Mesenchymal stem cell (in vitro differentiated cells and primary cell): ENCODE measurements at regions not wholly inside any gene's neighbourhood (a gene's known extent, or its start where the extent isn't known, plus 50 kb on each side); places are given as distances from the start of the nearest gene placed in this dataset.
A peak's percentile ranks its signal among the peaks of the same experiment; 100 is the strongest.

Experiments used
- DNase-seq: peaks from one replicate; pipeline ENCODE4 v3.0.0-alpha.2; 2013
- H2AFZ ChIP-seq: one replicate; pipeline ENCODE4 v1.6.1; 2013; ENCODE audit warnings: low read depth, mild to moderate bottlenecking, control low read depth, inconsistent platforms, low read length, moderate library complexity
- H2AK5ac ChIP-seq: 2 replicates; pipeline ENCODE4 v1.6.1; 2013; ENCODE audit warnings: low read length, moderate library complexity, mild to moderate bottlenecking, inconsistent platforms; ENCODE audit not compliant: severe bottlenecking
- H2BK120ac ChIP-seq: one replicate; pipeline ENCODE4 v1.6.1; 2013; ENCODE audit warnings: low read depth, mild to moderate bottlenecking, inconsistent platforms, low read length, moderate library complexity
- H2BK12ac ChIP-seq, 2 experiments: one replicate each; pipeline ENCODE4 v1.6.1; 2013; ENCODE audit warnings: inconsistent platforms in 2 of 2, low read length in 2 of 2, mild to moderate bottlenecking in 2 of 2, moderate library complexity in 2 of 2, control low read depth in 1 of 2
- H2BK15ac ChIP-seq: one replicate; pipeline ENCODE4 v1.6.1; 2013; ENCODE audit warnings: mild to moderate bottlenecking, low read depth, inconsistent platforms; ENCODE audit not compliant: poor library complexity, severe bottlenecking
- H2BK5ac ChIP-seq: 2 replicates; pipeline ENCODE4 v1.6.1; 2013; ENCODE audit warnings: low read depth, mild to moderate bottlenecking, low read length, control low read depth, inconsistent platforms; ENCODE audit not compliant: poor library complexity, severe bottlenecking
- H3K14ac ChIP-seq, 2 experiments: one replicate each; pipeline ENCODE4 v1.6.1; 2013; ENCODE audit warnings: inconsistent platforms in 2 of 2, low read length in 2 of 2, control low read depth in 1 of 2, mild to moderate bottlenecking in 1 of 2, moderate library complexity in 1 of 2
- H3K18ac ChIP-seq, 2 experiments: one replicate each; pipeline ENCODE4 v1.6.1; 2013; ENCODE audit warnings: inconsistent platforms in 2 of 2, low read length in 2 of 2, control low read depth in 1 of 2, low read depth in 1 of 2, mild to moderate bottlenecking in 1 of 2
- H3K23ac ChIP-seq, 2 experiments: one replicate each; pipeline ENCODE4 v1.6.1; 2013; ENCODE audit warnings: inconsistent platforms in 2 of 2, low read length in 2 of 2, mild to moderate bottlenecking in 2 of 2, moderate library complexity in 2 of 2, control low read depth in 1 of 2
- H3K27ac ChIP-seq: 2 replicates; pipeline ENCODE4 v1.5.1; 2013; ENCODE audit warnings: mild to moderate bottlenecking, moderate library complexity, low read length, control low read depth, inconsistent platforms; ENCODE audit not compliant: poor library complexity, severe bottlenecking
- H3K27me3 ChIP-seq, 2 experiments: 2 replicates each; pipeline versions ENCODE4 v1.6.1 to v1.7.0; 2013; ENCODE audit warnings: low read length in 2 of 2, mild to moderate bottlenecking in 2 of 2, moderate library complexity in 2 of 2, control low read depth in 1 of 2, inconsistent platforms in 1 of 2; ENCODE audit not compliant: control insufficient read depth in 1 of 2, insufficient read depth in 1 of 2
- H3K36me3 ChIP-seq, 2 experiments: 2 replicates each; pipeline versions ENCODE4 v1.6.1 to v1.7.0; 2013; ENCODE audit warnings: low read length in 2 of 2, control low read depth in 1 of 2, inconsistent platforms in 1 of 2, low read depth in 1 of 2, mild to moderate bottlenecking in 1 of 2; ENCODE audit not compliant: insufficient read depth in 2 of 2, control insufficient read depth in 1 of 2
- H3K4ac ChIP-seq, 2 experiments: one replicate each; pipeline ENCODE4 v1.6.1; 2013; ENCODE audit warnings: inconsistent platforms in 2 of 2, low read length in 2 of 2, mild to moderate bottlenecking in 2 of 2, moderate library complexity in 2 of 2, control low read depth in 1 of 2, low read depth in 1 of 2
- H3K4me1 ChIP-seq: 2 replicates; pipeline ENCODE4 v1.6.1; 2013; ENCODE audit warnings: low read depth, low read length, control low read depth; ENCODE audit not compliant: control insufficient read depth, insufficient read depth
- H3K4me2 ChIP-seq: 2 replicates; pipeline ENCODE4 v1.6.1; 2013; ENCODE audit warnings: low read length, mild to moderate bottlenecking, inconsistent platforms; ENCODE audit not compliant: poor library complexity, severe bottlenecking
- H3K4me3 ChIP-seq, 2 experiments: 2 replicates each; pipeline versions ENCODE4 v1.5.1 to v1.7.0; 2013; ENCODE audit warnings: low read length in 2 of 2, mild to moderate bottlenecking in 2 of 2, control low read depth in 1 of 2, low read depth in 1 of 2; ENCODE audit not compliant: insufficient read depth in 1 of 2
- H3K79me1 ChIP-seq: replicated peaks from 2 replicates; pipeline ENCODE4 v1.6.1; 2013; ENCODE audit warnings: mild to moderate bottlenecking, control low read depth, low read length, inconsistent platforms; ENCODE audit not compliant: poor library complexity, severe bottlenecking
- H3K9ac ChIP-seq: 2 replicates; pipeline ENCODE4 v1.7.0; 2013; ENCODE audit warnings: mild to moderate bottlenecking, low read length, moderate library complexity
- H3K9me3 ChIP-seq: 2 replicates; pipeline ENCODE4 v1.7.0; 2013; ENCODE audit warnings: mild to moderate bottlenecking, low read length; ENCODE audit not compliant: control insufficient read depth
- H4K8ac ChIP-seq: one replicate; pipeline ENCODE4 v1.6.1; 2013; ENCODE audit warnings: inconsistent platforms, mild to moderate bottlenecking, low read length, moderate library complexity
- H4K91ac ChIP-seq: one replicate; pipeline ENCODE4 v1.6.1; 2013; ENCODE audit warnings: mild to moderate bottlenecking, low read length, inconsistent platforms
- WGBS: methylation state at CpG from one replicate; pipeline ENCODE4 v1.1.7; 2013; ENCODE audit warnings: mixed read lengths; 5-methylcytosine and 5-hydroxymethylcytosine counted together

- Histone ChIP-seq H2BK5ac (no peak overlapping the region), H2BK15ac (no peak overlapping the region), H3K9ac (no peak overlapping the region), H3K9me3 (no peaks in the 10 kb centered on the region), H2AK5ac (no peak overlapping the region), H2BK120ac (no peak overlapping the region), H3K4ac (no peak overlapping the region), H3K4me2 (no peak overlapping the region), H3K4me1 (no peaks in the 10 kb centered on the region), H2BK12ac (no peak overlapping the region), H3K36me3 (no peaks in the 10 kb centered on the region), H3K23ac (no peak overlapping the region), H3K27me3 (peaks cover 0 to 27% of the 10 kb centered on the region in 2 experiments), H4K8ac (no peak overlapping the region), H3K4me3 (no peak overlapping the region), H3K27ac (no peak overlapping the region), H2AFZ (no peak overlapping the region), H3K14ac (no peak overlapping the region), H3K18ac (no peak overlapping the region), H4K91ac (no peak overlapping the region), H3K79me1 (no peaks in the 10 kb centered on the region)
- DNase-seq, result no peak
- 79% methylated on average over 19 of the region's 19 CpGs for WGBS
These were observed 109.4 kb downstream of the RCN1 start for GRCh38 chr11:32200136-32200847.

- Histone ChIP-seq H3K36me3 (no peaks in the 10 kb centered on the region), H2BK12ac (no peak overlapping the region), H3K79me1 (no peaks in the 10 kb centered on the region), H3K4ac (no peak overlapping the region), H3K4me2 (no peak overlapping the region), H3K27me3 (peaks cover 0 to 2% of the 10 kb centered on the region in 2 experiments), H2BK15ac (no peak overlapping the region), H3K4me1 (no peaks in the 10 kb centered on the region), H4K8ac (no peak overlapping the region), H3K9ac (no peak overlapping the region), H3K23ac (no peak overlapping the region), H3K14ac (no peak overlapping the region), H2BK120ac (no peak overlapping the region), H3K4me3 (no peak overlapping the region), H3K27ac (no peak overlapping the region), H2AK5ac (no peak overlapping the region), H3K9me3 (no peaks in the 10 kb centered on the region), H3K18ac (no peak overlapping the region), H2BK5ac (no peak overlapping the region), H2AFZ (no peak overlapping the region), H4K91ac (no peak overlapping the region)
- no peak for DNase-seq
- WGBS, result 75% methylated on average over 5 of the region's 5 CpGs
These were observed 113.9 kb downstream of the RCN1 start for GRCh38 chr11:32204751-32205150.

GRCh38 chr11:32210556-32210955 lies 119.7 kb downstream of the RCN1 start:
- Histone ChIP-seq H2AFZ (no peak overlapping the region), H3K4me3 (no peak overlapping the region), H2BK12ac (no peak overlapping the region), H3K27me3 (no peaks in the 10 kb centered on the region), H3K23ac (no peak overlapping the region), H3K14ac (no peak overlapping the region), H3K9me3 (no peaks in the 10 kb centered on the region), H2BK15ac (no peak overlapping the region), H4K91ac (no peak overlapping the region), H3K4me2 (no peak overlapping the region), H3K36me3 (no peaks in the 10 kb centered on the region), H3K9ac (no peak overlapping the region), H2AK5ac (no peak overlapping the region), H3K79me1 (no peaks in the 10 kb centered on the region), H3K4me1 (no peaks in the 10 kb centered on the region), H4K8ac (no peak overlapping the region), H2BK120ac (no peak overlapping the region), H2BK5ac (no peak overlapping the region), H3K18ac (no peak overlapping the region), H3K27ac (no peak overlapping the region), H3K4ac (no peak overlapping the region)
- 57% methylated on average over 4 of the region's 6 CpGs for WGBS
- peak; percentile 1 for DNase-seq

GRCh38 chr11:32213223-32213622 lies 122.3 kb downstream of the RCN1 start:
- H2BK15ac ChIP-seq, result no peak overlapping the region
- no peak overlapping the region for H3K18ac ChIP-seq
- peak overlapping the region; percentile 85 for H3K9ac ChIP-seq
- H3K4me1 ChIP-seq, result no peaks in the 10 kb centered on the region
- no peak overlapping the region for H3K14ac ChIP-seq
- no peak overlapping the region for H2AFZ ChIP-seq
- no peaks in the 10 kb centered on the region for H3K27me3 ChIP-seq
- H3K9me3 ChIP-seq, result no peaks in the 10 kb centered on the region
- H4K8ac ChIP-seq, result no peak overlapping the region
- no peak overlapping the region for H2BK120ac ChIP-seq
- no peaks in the 10 kb centered on the region for H3K79me1 ChIP-seq
- no peak overlapping the region for H2BK12ac ChIP-seq
- H2AK5ac ChIP-seq, result no peak overlapping the region
- no peaks in the 10 kb centered on the region for H3K36me3 ChIP-seq
- H3K4me2 ChIP-seq, result no peak overlapping the region
- no peak overlapping the region for H4K91ac ChIP-seq
- H3K27ac ChIP-seq, result no peak overlapping the region
- H3K23ac ChIP-seq, result no peak overlapping the region
- 12% methylated on average over 5 of the region's 5 CpGs for WGBS
- no peak overlapping the region for H2BK5ac ChIP-seq
- H3K4me3 ChIP-seq, result peak overlapping the region in 1 of 2 experiments; percentile 53
- H3K4ac ChIP-seq, result no peak overlapping the region
- DNase-seq, result peak; percentile 36
